HL-60 (cell line): ENCODE measurements at regions not wholly inside any gene's neighbourhood (a gene's known extent, or its start where the extent isn't known, plus 50 kb on each side); places are given as distances from the start of the nearest gene placed in this dataset.
A peak's percentile ranks its signal among the peaks of the same experiment; 100 is the strongest.

Experiments used
- DNase-seq, 2 experiments: peaks; one replicate each; pipeline ENCODE4 v3.0.0-alpha.2; 2010 to 2020; ENCODE audit warnings: low read depth in 1 of 2, low spot score in 1 of 2
- H3K27ac ChIP-seq: fragments of 250-450 bp; sonication (Bioruptor Pico); replicated peaks from 2 replicates; pipeline ENCODE4 v1.5.1; 2020; ENCODE audit warnings: mild to moderate bottlenecking, moderate library complexity
- H3K27me3 ChIP-seq: fragments of 250-450 bp; sonication (Bioruptor Pico); 2 replicates; pipeline ENCODE4 v1.5.1; 2021; ENCODE audit warnings: mild to moderate bottlenecking, moderate library complexity; ENCODE audit not compliant: insufficient read depth, poor library complexity, severe bottlenecking
- H3K4me3 ChIP-seq: replicated peaks from 2 replicates; pipeline ENCODE4 v1.5.1; 2011; ENCODE audit warnings: mild to moderate bottlenecking, control low read depth, low read length; ENCODE audit not compliant: insufficient read depth
- CTCF ChIP-seq: IDR thresholded peaks from one replicate; pipeline ENCODE4 v1.5.1; 2011; ENCODE audit warnings: low read length, control low read depth, inconsistent platforms; ENCODE audit not compliant: insufficient read depth
- GABPA ChIP-seq: IDR thresholded peaks from 2 replicates; pipeline ENCODE4 v1.6.1; 2012; ENCODE audit warnings: low read depth
- POLR2AphosphoS5 ChIP-seq: IDR thresholded peaks from 2 replicates; pipeline ENCODE4 v1.6.1; 2012; ENCODE audit warnings: low read depth
- REST ChIP-seq: IDR thresholded peaks from 2 replicates; pipeline ENCODE4 v1.6.1; 2012; ENCODE audit warnings: low read depth; ENCODE audit not compliant: insufficient replicate concordance
- SPI1 ChIP-seq: IDR thresholded peaks from 2 replicates; pipeline ENCODE4 v1.6.1; 2012; ENCODE audit warnings: low read depth, mild to moderate bottlenecking, borderline replicate concordance

- Histone ChIP-seq H3K4me3 (no peak overlapping the region), H3K27ac (peak overlapping the region; percentile 91), H3K27me3 (no peaks in the 10 kb centered on the region)
- no peak for TF ChIP-seq CTCF
- no peak for TF ChIP-seq GABPA
- TF ChIP-seq SPI1, result no peak
- TF ChIP-seq REST, result no peak
- no peak for TF ChIP-seq POLR2AphosphoS5
- no peak for DNase-seq
Observed at GRCh38 chr13:50712881-50713280, 130.6 kb downstream of the DLEU7 start.

GRCh38 chr13:50713523-50714248, 129.8 kb downstream of the DLEU7 start:
- DNase-seq, result peak; percentile 93 to 96
- H3K27me3 ChIP-seq, result no peaks in the 10 kb centered on the region
- H3K4me3 ChIP-seq, result peak overlapping the region; percentile 60
- H3K27ac ChIP-seq, result peak overlapping the region; percentile 91
- TF ChIP-seq CTCF (no peak), REST (peak; percentile 56), GABPA (peak; percentile 68), POLR2AphosphoS5 (peak; percentile 98), SPI1 (peak; percentile 90)

GRCh38 chr13:50714891-50715290, 128.6 kb downstream of the DLEU7 start:
- H3K27me3 ChIP-seq, result no peaks in the 10 kb centered on the region
- peak; percentile 55 to 84 for DNase-seq
- peak overlapping the region; percentile 91 for H3K27ac ChIP-seq
- H3K4me3 ChIP-seq, result peak overlapping the region; percentile 60
- TF ChIP-seq REST (no peak), GABPA (no peak), POLR2AphosphoS5 (no peak), SPI1 (no peak), CTCF (no peak)
